ENCODE measurements at regions not wholly inside any gene's neighbourhood (a gene's known extent, or its start where the extent isn't known, plus 50 kb on each side); places are given as distances from the start of the nearest gene placed in this dataset.
A peak's percentile ranks its signal among the peaks of the same experiment; 100 is the strongest.

- H3K27me3 Mint-ChIP-seq = no peaks in the 10 kb centered on the region
- H3K4me1 Mint-ChIP-seq = peaks cover 39 to 58% (median 46%) of the 10 kb centered on the region in 3 donors
These were observed 86.9 kb upstream of the RASGRP1 start for GRCh38 chr15:38651328-38652038.

DNA sequence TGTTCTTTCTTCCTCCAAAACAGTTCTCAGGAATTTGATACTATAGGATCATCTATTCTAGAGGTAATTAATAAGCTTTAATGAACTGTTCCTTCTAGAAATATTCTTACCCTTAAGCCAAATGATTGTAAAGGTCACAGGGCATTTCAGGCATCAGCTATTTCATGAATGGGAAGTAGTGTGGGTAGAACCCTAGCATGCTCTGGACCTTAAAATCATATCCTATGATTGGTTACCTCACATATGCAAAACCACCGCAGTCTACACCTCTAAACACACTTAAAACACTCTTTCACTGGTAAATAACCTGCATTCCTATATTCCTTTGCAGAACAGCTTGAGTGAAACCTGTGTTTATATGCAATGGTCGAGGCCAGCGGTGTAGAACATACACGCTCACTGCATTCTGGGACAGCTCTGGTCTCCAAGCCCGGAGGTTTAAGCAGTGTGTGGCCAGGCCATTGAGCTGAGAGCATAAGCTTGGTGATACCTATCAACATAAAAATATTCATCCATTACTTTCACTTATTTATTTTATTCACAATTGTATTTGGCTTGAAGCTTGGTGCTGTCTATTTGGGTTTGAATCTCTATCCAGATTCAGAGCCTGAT lies 87.7 kb upstream of the RASGRP1 start:
- peak overlapping the region; percentile 82 to 93 (median 88) for H3K4me3 Mint-ChIP-seq
- H3K36me3 Mint-ChIP-seq = no peaks in the 10 kb centered on the region
- peaks cover 39 to 58% (median 46%) of the 10 kb centered on the region in 3 donors for H3K4me1 Mint-ChIP-seq
- no peak for DNase-seq
- no peak for ATAC-seq (ENCODE audit: low read depth in 2 of 2)
- H3K27ac Mint-ChIP-seq = peak overlapping the region; percentile 92 to 98 (median 96)
- no peaks in the 10 kb centered on the region for H3K27me3 Mint-ChIP-seq
- H3K9me3 Mint-ChIP-seq = peaks cover 0 to 11% (median 0%) of the 10 kb centered on the region in 7 donors

More at GRCh38 chr15:38651328-38652038, 86.9 kb upstream of the RASGRP1 start:
- peak overlapping the region; percentile 92 to 98 (median 96) for H3K27ac Mint-ChIP-seq
- H3K36me3 Mint-ChIP-seq = no peaks in the 10 kb centered on the region
- peak overlapping the region; percentile 82 to 93 (median 88) for H3K4me3 Mint-ChIP-seq
- H3K9me3 Mint-ChIP-seq = peaks cover 0 to 11% (median 0%) of the 10 kb centered on the region in 7 donors
- DNase-seq = peak; percentile 70
- peak; percentile 71 to 75 for ATAC-seq (ENCODE audit: low read depth in 2 of 2)

DNA sequence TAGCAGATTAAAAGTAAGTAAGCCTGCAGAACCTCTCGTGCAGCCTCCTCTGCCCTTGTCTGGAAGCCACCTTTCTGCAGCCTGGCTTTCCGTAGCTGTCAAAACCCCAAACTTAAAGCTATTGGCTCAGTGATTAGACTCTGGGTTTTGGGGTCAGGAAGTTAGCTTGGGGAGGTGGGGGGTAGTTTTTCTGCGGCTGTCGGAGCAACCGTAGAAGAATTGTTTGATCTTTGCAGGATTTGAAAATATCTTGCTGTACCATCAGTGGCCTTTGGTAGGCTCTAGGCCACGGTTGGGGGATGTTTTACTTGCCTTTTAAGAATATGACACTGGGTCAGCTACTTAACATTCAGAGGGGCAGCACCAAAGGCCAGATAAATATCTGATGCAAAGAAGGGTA lies 88.4 kb upstream of the RASGRP1 start:
- Mint-ChIP-seq H3K36me3 (no peaks in the 10 kb centered on the region), H3K27ac (peak overlapping the region; percentile 13 to 97 (median 72)), H3K4me3 (peak overlapping the region in 7 of 8 donors; percentile 30 to 92 (median 82)), H3K4me1 (peaks cover 39 to 55% (median 42%) of the 10 kb centered on the region in 3 donors), H3K27me3 (no peaks in the 10 kb centered on the region), H3K9me3 (peaks cover 0 to 11% (median 0%) of the 10 kb centered on the region in 7 donors)
- DNase-seq = no peak
- no peak for ATAC-seq (ENCODE audit: low read depth in 2 of 2)

- no peaks in the 10 kb centered on the region for H3K36me3 Mint-ChIP-seq
- H3K4me1 Mint-ChIP-seq = peaks cover 12 to 19% (median 14%) of the 10 kb centered on the region in 3 donors
- no peaks in the 10 kb centered on the region for H3K27me3 Mint-ChIP-seq
- H3K4me3 Mint-ChIP-seq = peak overlapping the region in 1 of 8 donors; percentile 76
- DNase-seq (no peak), ATAC-seq (ENCODE audit: low read depth in 2 of 2) (no peak)
- H3K9me3 Mint-ChIP-seq = no peaks in the 10 kb centered on the region
- peak overlapping the region in 1 of 6 donors; percentile 1 for H3K27ac Mint-ChIP-seq
These were observed 93.8 kb upstream of the RASGRP1 start for GRCh38 chr15:38658431-38658830.

DNA sequence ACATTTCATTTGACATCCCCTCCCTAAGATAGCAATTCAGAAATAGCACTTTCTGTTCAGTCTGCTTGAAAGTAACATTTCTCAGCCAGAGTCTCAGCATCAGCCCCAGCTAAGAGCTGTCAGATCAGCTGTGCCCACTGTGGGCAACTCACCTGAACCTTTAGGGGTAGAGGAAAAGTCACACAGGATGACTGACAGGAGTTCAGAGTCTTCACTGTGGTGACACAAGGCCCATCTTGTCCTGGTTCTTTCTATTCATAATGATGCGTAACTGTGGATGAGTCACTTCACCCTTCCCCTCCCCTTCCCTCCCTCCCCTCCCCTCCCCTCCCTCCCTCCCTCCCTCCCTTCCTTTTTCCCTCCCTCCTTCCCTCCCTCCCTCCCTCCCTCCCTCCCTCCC lies 96.1 kb upstream of the RASGRP1 start:
- Mint-ChIP-seq H3K4me1 (peaks cover 6 to 13% (median 7%) of the 10 kb centered on the region in 3 donors), H3K9me3 (no peaks in the 10 kb centered on the region), H3K4me3 (no peak overlapping the region), H3K27me3 (no peaks in the 10 kb centered on the region), H3K27ac (peak overlapping the region in 1 of 6 donors; percentile 20), H3K36me3 (no peaks in the 10 kb centered on the region)
- DNase-seq = no peak
- no peak for ATAC-seq (ENCODE audit: low read depth in 2 of 2)

DNA sequence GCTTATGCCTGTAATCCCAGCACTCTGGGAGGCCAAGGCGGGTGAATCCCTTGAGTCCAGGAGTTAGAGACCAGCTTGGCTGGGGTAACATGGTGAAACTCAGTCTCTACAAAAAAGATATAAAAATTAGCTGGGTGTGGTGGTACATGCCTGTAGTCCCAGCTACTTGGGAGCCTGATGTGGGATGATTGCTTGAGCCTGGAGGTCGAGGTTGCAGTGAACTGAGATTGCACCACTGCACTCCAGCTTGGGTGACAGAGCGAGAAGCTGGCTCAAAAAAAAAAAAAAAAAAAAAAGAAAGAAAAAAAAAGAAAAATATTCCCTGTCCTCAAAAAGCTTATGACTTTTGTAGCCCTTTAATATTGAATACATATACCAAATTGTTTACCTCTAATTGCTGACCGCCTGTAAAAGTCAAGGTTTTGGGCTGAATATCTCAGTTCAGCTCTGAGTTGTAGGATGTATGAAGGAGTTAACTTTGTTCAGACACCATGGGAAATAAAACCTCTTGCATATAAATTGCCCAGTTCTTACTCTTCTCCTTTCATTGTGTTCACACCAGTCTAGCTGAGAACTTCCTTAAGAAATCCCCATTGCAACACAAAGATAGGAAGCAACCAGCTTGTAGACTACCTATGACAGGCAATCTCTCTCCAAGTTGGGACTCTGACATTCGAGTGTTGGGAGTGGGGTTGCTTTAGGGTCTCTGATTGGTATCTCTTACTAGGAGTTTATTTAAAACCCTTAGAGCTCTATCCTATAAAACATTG lies 97.6 kb upstream of the RASGRP1 start:
- no peaks in the 10 kb centered on the region for H3K27me3 Mint-ChIP-seq
- no peak overlapping the region for H3K27ac Mint-ChIP-seq
- H3K4me1 Mint-ChIP-seq = peaks cover 6 to 19% (median 10%) of the 10 kb centered on the region in 3 donors
- no peak for DNase-seq
- H3K4me3 Mint-ChIP-seq = peak overlapping the region in 2 of 8 donors; percentile 5 to 25
- H3K36me3 Mint-ChIP-seq = no peaks in the 10 kb centered on the region
- no peak for ATAC-seq (ENCODE audit: low read depth in 2 of 2)
- H3K9me3 Mint-ChIP-seq = no peaks in the 10 kb centered on the region

DNA sequence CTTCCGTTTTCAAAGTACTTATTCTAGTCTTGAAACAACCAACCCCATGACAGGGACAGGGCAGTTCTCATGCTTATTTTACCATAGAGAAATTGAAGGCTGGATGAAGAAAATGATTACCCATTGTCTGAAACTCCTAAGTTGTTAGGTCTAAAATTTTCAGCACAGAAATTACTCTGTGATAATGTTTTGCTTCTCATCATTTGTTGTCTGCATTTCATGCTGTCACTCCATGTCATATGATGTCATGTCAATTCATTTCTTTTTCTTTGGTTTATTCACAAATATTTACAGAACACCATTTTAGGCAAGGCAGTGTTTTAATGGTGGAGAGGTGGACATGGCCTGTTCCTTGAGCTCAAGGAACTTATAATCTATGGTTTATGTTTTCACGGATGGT lies 98.2 kb upstream of the RASGRP1 start:
- H3K4me1 Mint-ChIP-seq = peaks cover 7 to 25% (median 16%) of the 10 kb centered on the region in 3 donors
- ATAC-seq (ENCODE audit: low read depth in 2 of 2) (no peak), DNase-seq (no peak)
- H3K27me3 Mint-ChIP-seq = no peaks in the 10 kb centered on the region
- H3K27ac Mint-ChIP-seq = no peak overlapping the region
- H3K36me3 Mint-ChIP-seq = no peaks in the 10 kb centered on the region
- H3K9me3 Mint-ChIP-seq = no peaks in the 10 kb centered on the region
- H3K4me3 Mint-ChIP-seq = no peak overlapping the region

- Mint-ChIP-seq H3K4me1 (peaks cover 19 to 29% (median 20%) of the 10 kb centered on the region in 3 donors), H3K9me3 (no peaks in the 10 kb centered on the region), H3K4me3 (no peak overlapping the region), H3K27ac (peak overlapping the region in 1 of 6 donors; percentile 91), H3K36me3 (no peaks in the 10 kb centered on the region), H3K27me3 (no peaks in the 10 kb centered on the region)
- DNase-seq = no peak
- ATAC-seq (ENCODE audit: low read depth in 2 of 2) = no peak
These were observed 101.1 kb upstream of the RASGRP1 start for GRCh38 chr15:38665586-38666305.

DNA sequence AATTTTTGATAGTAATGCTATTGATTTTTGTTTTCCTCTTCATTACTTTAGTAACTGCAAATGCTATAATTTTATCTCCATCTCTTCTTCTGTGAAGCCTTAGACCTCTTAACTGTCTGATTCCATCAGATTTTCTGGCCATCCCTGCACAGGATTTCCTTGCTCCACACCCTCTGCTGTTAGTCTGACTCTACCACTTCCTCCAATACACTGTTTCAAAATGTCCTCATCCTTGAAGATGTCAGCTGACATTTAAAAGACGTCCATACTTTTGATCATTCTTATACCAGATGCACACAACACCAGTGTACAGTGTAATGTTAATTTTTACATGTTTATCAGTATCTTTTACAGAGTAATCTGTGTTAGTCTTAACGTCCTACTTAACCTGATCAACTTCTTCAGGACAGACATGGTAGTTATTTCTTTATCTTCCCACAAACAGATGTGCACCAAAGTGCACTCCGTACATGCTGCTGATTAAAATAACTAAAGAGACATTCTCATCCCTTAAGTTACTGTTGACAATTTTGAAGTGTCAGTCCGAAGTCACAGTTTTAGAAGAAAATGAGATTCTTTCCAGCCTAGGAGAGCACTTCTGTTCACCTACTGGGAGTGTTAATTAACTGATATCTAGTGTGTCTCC lies 102.4 kb upstream of the RASGRP1 start:
- Mint-ChIP-seq H3K36me3 (no peaks in the 10 kb centered on the region), H3K9me3 (no peaks in the 10 kb centered on the region), H3K4me3 (no peak overlapping the region), H3K27me3 (no peaks in the 10 kb centered on the region), H3K27ac (peak overlapping the region in 5 of 6 donors; percentile 1 to 73 (median 16)), H3K4me1 (peaks cover 29 to 41% (median 30%) of the 10 kb centered on the region in 3 donors)
- ATAC-seq (ENCODE audit: low read depth in 2 of 2) (no peak), DNase-seq (no peak)

DNA sequence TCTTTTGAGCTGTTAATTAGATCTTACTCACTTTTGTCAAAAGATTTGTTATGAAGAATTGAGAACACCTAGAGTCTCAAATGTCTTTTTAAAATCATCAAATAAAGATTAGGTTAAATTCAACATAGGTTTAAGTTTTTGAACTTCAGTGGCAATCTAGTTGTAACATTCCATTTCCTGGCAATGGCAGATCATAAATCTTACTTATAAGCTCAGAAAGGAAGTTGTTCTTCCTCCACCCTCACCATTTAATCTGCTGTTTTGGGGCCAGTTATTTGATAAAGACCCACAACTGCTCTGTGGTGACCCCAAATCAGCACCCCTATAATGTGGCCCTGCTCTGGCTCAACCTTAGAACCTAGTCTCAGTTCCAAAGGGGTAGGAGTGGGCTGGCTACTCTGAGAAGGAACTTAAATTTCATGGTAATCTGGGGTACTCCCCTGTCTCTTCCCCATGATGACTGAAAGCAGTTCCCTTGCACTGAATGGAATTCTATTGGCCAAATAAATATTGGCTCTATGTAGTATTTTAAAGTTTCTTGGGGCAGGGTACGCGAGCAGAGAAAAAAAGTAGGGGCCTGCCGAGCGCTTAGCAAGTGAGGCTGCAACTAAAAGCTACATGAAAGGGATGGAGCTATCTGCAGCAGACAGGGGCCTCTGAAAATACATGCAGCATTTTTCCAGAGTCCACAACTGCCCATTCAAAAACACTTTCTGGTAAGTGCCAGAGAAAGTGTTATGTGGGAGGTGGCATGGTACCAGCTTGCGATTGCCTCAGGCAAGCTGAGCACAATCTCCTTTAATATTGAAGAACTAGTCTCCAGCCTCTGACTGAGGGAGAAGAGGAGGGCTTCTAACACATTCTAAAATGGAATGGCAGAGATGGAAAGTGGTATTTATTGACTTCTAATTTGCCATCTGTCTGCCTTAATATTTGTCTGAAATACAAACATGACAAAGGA lies 103.6 kb upstream of the RASGRP1 start:
- H3K36me3 Mint-ChIP-seq = no peaks in the 10 kb centered on the region
- DNase-seq (no peak), ATAC-seq (ENCODE audit: low read depth in 2 of 2) (no peak)
- H3K27ac Mint-ChIP-seq = peak overlapping the region in 5 of 6 donors; percentile 8 to 73 (median 54)
- peak overlapping the region in 1 of 8 donors; percentile 20 for H3K4me3 Mint-ChIP-seq
- H3K27me3 Mint-ChIP-seq = no peaks in the 10 kb centered on the region
- peaks cover 38 to 44% (median 40%) of the 10 kb centered on the region in 3 donors for H3K4me1 Mint-ChIP-seq
- H3K9me3 Mint-ChIP-seq = no peaks in the 10 kb centered on the region

GRCh38 chr15:38668898-38669391 lies 104.3 kb upstream of the RASGRP1 start:
- Mint-ChIP-seq H3K27me3 (no peaks in the 10 kb centered on the region), H3K4me3 (no peak overlapping the region), H3K27ac (peak overlapping the region in 1 of 6 donors; percentile 97), H3K36me3 (no peaks in the 10 kb centered on the region), H3K9me3 (no peaks in the 10 kb centered on the region), H3K4me1 (peaks cover 44 to 49% (median 44%) of the 10 kb centered on the region in 3 donors)
- no peak for ATAC-seq (ENCODE audit: low read depth in 2 of 2)
- DNase-seq = no peak

All from naive B cell (primary cell).